ENCODE measurements at regions not wholly inside any gene's neighbourhood (a gene's known extent, or its start where the extent isn't known, plus 50 kb on each side); places are given as distances from the start of the nearest gene placed in this dataset.

DNA sequence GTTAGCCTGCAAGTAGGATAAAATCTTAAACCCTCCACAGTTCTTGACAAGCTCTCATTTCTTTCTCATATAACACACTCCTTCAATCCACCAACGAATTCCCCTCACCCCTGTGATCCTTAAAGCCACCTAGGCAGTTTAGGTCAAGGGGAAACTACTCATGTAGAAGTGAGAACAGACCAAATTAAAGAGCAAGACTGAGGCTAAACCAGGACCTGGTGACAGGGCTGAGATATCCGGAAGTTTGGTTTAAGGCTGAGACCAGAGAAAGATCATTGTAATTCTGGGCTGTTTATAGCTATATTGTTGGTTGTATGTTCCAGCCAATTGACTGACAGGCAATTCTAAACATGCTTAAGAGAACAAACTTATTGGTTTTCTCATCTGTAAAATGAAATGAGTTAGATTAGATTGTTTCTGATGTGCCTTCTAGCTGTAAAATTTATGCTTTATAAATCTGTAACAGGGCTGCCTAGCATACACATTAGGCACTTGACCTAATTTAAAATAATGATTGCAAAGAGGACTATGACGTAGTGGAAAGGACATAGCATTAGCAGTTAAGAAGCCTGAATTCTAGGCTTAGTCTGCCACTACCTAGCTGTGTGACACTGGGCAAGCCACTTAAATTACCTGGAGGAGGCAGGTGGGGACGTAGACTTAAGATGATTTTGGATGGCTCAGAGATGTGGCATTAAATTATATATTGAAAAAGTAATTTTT is 53.9 kb upstream of the PTGR2 start:
- TF ChIP-seq CTCF (IDR thresholded peaks at IDR 0.05; ENCODE audit: extremely low read depth in 1 of 2, insufficient read depth in 1 of 2, low read depth in 1 of 2, low read length in 2 of 2) (no peak), MYC (IDR thresholded peaks at IDR 0.05; ENCODE audit: low read depth, low read length) (no peak), MAX (IDR thresholded peaks at IDR 0.05; ENCODE audit: insufficient read depth, insufficient read length) (no peak), POLR2A (IDR thresholded peaks at IDR 0.05; ENCODE audit: low read depth, low read length) (no peak)
